ENCODE measurements at regions not wholly inside any gene's neighbourhood (a gene's known extent, or its start where the extent isn't known, plus 50 kb on each side); places are given as distances from the start of the nearest gene placed in this dataset.
A peak's percentile ranks its signal among the peaks of the same experiment; 100 is the strongest.

GRCh38 chr16:72664056-72664508 is 383.8 kb downstream of the ZFHX3 start:
- H3K9me3 Mint-ChIP-seq (ENCODE audit: unreplicated experiment): no peaks in the 10 kb centered on the region
- no peaks in the 10 kb centered on the region for H3K27me3 ChIP-seq (replicated peaks; ENCODE audit: control insufficient read depth, insufficient read depth, low read length)
- CTCF ChIA-PET: interaction anchor here (1.4 kb wide), 1 partner anchor 168 kb away, joined by 5 read pairs; no protein-coding TSS in a partner anchor
- intact Hi-C loops (cut with micrococcal nuclease; ENCODE audit: unreplicated experiment): loop anchor here (2.0 to 10.0 kb wide), 2 partner anchors 99 to 161 kb away; no protein-coding TSS in a partner anchor
- peak overlapping the region; percentile 89 for H3K4me3 Mint-ChIP-seq (ENCODE audit: unreplicated experiment)
- no peaks in the 10 kb centered on the region for H3K9me3 ChIP-seq
- no peaks in the 10 kb centered on the region for H3K4me1 Mint-ChIP-seq (ENCODE audit: low read depth, unreplicated experiment)
- TF ChIP-seq, protein P1, sequence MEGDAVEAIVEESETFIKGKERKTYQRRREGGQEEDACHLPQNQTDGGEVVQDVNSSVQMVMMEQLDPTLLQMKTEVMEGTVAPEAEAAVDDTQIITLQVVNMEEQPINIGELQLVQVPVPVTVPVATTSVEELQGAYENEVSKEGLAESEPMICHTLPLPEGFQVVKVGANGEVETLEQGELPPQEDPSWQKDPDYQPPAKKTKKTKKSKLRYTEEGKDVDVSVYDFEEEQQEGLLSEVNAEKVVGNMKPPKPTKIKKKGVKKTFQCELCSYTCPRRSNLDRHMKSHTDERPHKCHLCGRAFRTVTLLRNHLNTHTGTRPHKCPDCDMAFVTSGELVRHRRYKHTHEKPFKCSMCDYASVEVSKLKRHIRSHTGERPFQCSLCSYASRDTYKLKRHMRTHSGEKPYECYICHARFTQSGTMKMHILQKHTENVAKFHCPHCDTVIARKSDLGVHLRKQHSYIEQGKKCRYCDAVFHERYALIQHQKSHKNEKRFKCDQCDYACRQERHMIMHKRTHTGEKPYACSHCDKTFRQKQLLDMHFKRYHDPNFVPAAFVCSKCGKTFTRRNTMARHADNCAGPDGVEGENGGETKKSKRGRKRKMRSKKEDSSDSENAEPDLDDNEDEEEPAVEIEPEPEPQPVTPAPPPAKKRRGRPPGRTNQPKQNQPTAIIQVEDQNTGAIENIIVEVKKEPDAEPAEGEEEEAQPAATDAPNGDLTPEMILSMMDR (IDR thresholded peaks at IDR 0.05; ENCODE audit: insufficient read depth in 1 of 2, low read depth in 1 of 2, low read length in 1 of 2, severe bottlenecking in 1 of 2, unreplicated experiment in 1 of 2): no peak
- H3K27me3 Mint-ChIP-seq (ENCODE audit: insufficient read depth, unreplicated experiment): no peaks in the 10 kb centered on the region
- peak overlapping the region; percentile 96 for H3K27ac Mint-ChIP-seq (ENCODE audit: unreplicated experiment)
- DNase-seq: peak in 1 of 2 experiments; percentile 5
- H3K36me3 Mint-ChIP-seq (ENCODE audit: insufficient read depth, unreplicated experiment): no peaks in the 10 kb centered on the region
- no TSS peak for BruUV-seq (replicated peaks)
- H3K4me1 ChIP-seq: no peaks in the 10 kb centered on the region
- POLR2A ChIA-PET: no interaction called here
- H3K4me3 ChIP-seq (ENCODE audit: low read depth, low read length): peak overlapping the region; percentile 88
- H3K36me3 ChIP-seq (ENCODE audit: control insufficient read depth, insufficient read depth, low read length): no peaks in the 10 kb centered on the region

GRCh38 chr16:72658888-72659717 is 388.8 kb downstream of the ZFHX3 start:
- TF ChIP-seq, protein P1 (IDR thresholded peaks at IDR 0.05; ENCODE audit: insufficient read depth in 1 of 2, low read depth in 1 of 2, low read length in 1 of 2, severe bottlenecking in 1 of 2, unreplicated experiment in 1 of 2): no peak

DNA sequence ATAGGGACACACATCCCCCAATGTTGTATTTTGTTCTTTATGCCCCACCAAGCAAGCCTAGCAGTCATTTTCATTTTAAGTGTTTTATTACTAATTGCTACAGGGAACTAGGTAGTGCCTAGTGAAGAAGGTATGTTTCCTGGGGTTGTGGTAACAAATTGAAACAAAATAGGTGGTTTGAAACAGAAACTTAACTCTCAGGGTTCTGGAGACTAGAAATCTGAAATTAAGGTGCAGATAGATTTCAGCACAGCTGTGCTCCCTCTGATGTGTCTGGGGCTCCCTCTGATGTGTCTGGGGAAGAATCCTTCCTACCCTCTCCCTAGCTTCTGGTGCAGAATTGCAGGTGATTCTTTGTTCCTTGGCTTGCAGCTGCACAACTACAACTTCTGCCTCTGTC is 390.1 kb downstream of the ZFHX3 start:
- TF ChIP-seq, protein P1 (IDR thresholded peaks at IDR 0.05; ENCODE audit: insufficient read depth in 1 of 2, low read depth in 1 of 2, low read length in 1 of 2, severe bottlenecking in 1 of 2, unreplicated experiment in 1 of 2): no peak
- Mint-ChIP-seq H3K4me3 (ENCODE audit: unreplicated experiment) (no peak overlapping the region), H3K36me3 (ENCODE audit: insufficient read depth, unreplicated experiment) (no peaks in the 10 kb centered on the region), H3K9me3 (ENCODE audit: unreplicated experiment) (no peaks in the 10 kb centered on the region), H3K27me3 (ENCODE audit: insufficient read depth, unreplicated experiment) (no peaks in the 10 kb centered on the region), H3K4me1 (ENCODE audit: low read depth, unreplicated experiment) (no peaks in the 10 kb centered on the region), H3K27ac (ENCODE audit: unreplicated experiment) (no peak overlapping the region)
- POLR2A ChIA-PET: no interaction called here
- H3K36me3 ChIP-seq (ENCODE audit: control insufficient read depth, insufficient read depth, low read length): no peaks in the 10 kb centered on the region
- BruUV-seq (replicated peaks): no TSS peak
- H3K4me3 ChIP-seq (ENCODE audit: low read depth, low read length): no peak overlapping the region
- CTCF ChIA-PET: no interaction called here
- no peaks in the 10 kb centered on the region for H3K4me1 ChIP-seq
- H3K27me3 ChIP-seq (replicated peaks; ENCODE audit: control insufficient read depth, insufficient read depth, low read length): no peaks in the 10 kb centered on the region
- intact Hi-C loops (cut with micrococcal nuclease; ENCODE audit: unreplicated experiment): no loop called here
- H3K9me3 ChIP-seq: no peaks in the 10 kb centered on the region; the same call in 1 of the 2 replicates
- DNase-seq: no peak

More at GRCh38 chr16:72658888-72659717, 388.8 kb downstream of the ZFHX3 start:
- Mint-ChIP-seq H3K9me3 (ENCODE audit: unreplicated experiment) (no peaks in the 10 kb centered on the region), H3K27ac (ENCODE audit: unreplicated experiment) (no peak overlapping the region), H3K4me3 (ENCODE audit: unreplicated experiment) (no peak overlapping the region), H3K27me3 (ENCODE audit: insufficient read depth, unreplicated experiment) (no peaks in the 10 kb centered on the region), H3K4me1 (ENCODE audit: low read depth, unreplicated experiment) (no peaks in the 10 kb centered on the region), H3K36me3 (ENCODE audit: insufficient read depth, unreplicated experiment) (no peaks in the 10 kb centered on the region)
- H3K36me3 ChIP-seq (ENCODE audit: control insufficient read depth, insufficient read depth, low read length): no peaks in the 10 kb centered on the region
- intact Hi-C loops (cut with micrococcal nuclease; ENCODE audit: unreplicated experiment): no loop called here
- no peaks in the 10 kb centered on the region for H3K27me3 ChIP-seq (replicated peaks; ENCODE audit: control insufficient read depth, insufficient read depth, low read length)
- no TSS peak for BruUV-seq (replicated peaks)
- no peaks in the 10 kb centered on the region for H3K4me1 ChIP-seq
- ChIA-PET POLR2A (no interaction called here), CTCF (no interaction called here)
- H3K9me3 ChIP-seq: no peaks in the 10 kb centered on the region; the same call in 1 of the 2 replicates
- H3K4me3 ChIP-seq (ENCODE audit: low read depth, low read length): no peak overlapping the region
- no peak for DNase-seq
